ENCODE measurements at regions not wholly inside any gene's neighbourhood (a gene's known extent, or its start where the extent isn't known, plus 50 kb on each side); places are given as distances from the start of the nearest gene placed in this dataset.
A peak's percentile ranks its signal among the peaks of the same experiment; 100 is the strongest.

- FAIRE-seq (no peak), DNase-seq (ENCODE audit: insufficient read length, low spot score) (no peak)
These were observed 109.5 kb upstream of the LMO4 start for GRCh38 chr1:87219141-87219540.

GRCh38 chr1:87219626-87220025 lies 109.1 kb upstream of the LMO4 start:
- no peak for DNase-seq (ENCODE audit: insufficient read length, low spot score)
- no peak for FAIRE-seq

- no peak for FAIRE-seq
- DNase-seq (ENCODE audit: insufficient read length, low spot score): no peak
These were observed 107.7 kb upstream of the LMO4 start for GRCh38 chr1:87220993-87221392.

- no peak for DNase-seq (ENCODE audit: insufficient read length, low spot score)
- FAIRE-seq: no peak
These were observed 104.5 kb upstream of the LMO4 start for GRCh38 chr1:87224201-87224600.

- no peak for DNase-seq (ENCODE audit: insufficient read length, low spot score)
- FAIRE-seq: no peak
These were observed 103.5 kb upstream of the LMO4 start for GRCh38 chr1:87225171-87225570.

GRCh38 chr1:87226341-87226760 lies 102.3 kb upstream of the LMO4 start:
- no peak for DNase-seq (ENCODE audit: insufficient read length, low spot score)
- FAIRE-seq: peak; percentile 33

GRCh38 chr1:87227651-87228050 lies 101.0 kb upstream of the LMO4 start:
- no peak for FAIRE-seq

GRCh38 chr1:87230501-87230900 lies 98.2 kb upstream of the LMO4 start:
- no peak for FAIRE-seq
- DNase-seq (ENCODE audit: insufficient read length, low spot score): no peak

More at GRCh38 chr1:87227651-87228050, 101.0 kb upstream of the LMO4 start:
- DNase-seq (ENCODE audit: insufficient read length, low spot score): no peak

GRCh38 chr1:87231703-87232367 lies 96.8 kb upstream of the LMO4 start:
- no peak for FAIRE-seq
- no peak for DNase-seq (ENCODE audit: insufficient read length, low spot score)

- DNase-seq (ENCODE audit: insufficient read length, low spot score): no peak
- FAIRE-seq: no peak
These were observed 92.1 kb upstream of the LMO4 start for GRCh38 chr1:87236585-87236984.

GRCh38 chr1:87239997-87240605 lies 88.6 kb upstream of the LMO4 start:
- FAIRE-seq (no peak), DNase-seq (ENCODE audit: insufficient read length, low spot score) (no peak)

- FAIRE-seq (no peak), DNase-seq (ENCODE audit: insufficient read length, low spot score) (no peak)
These were observed 87.9 kb upstream of the LMO4 start for GRCh38 chr1:87240661-87241285.

GRCh38 chr1:87242445-87243185 lies 86.1 kb upstream of the LMO4 start:
- FAIRE-seq (no peak), DNase-seq (ENCODE audit: insufficient read length, low spot score) (no peak)

- DNase-seq (ENCODE audit: insufficient read length, low spot score): no peak
- FAIRE-seq: no peak
These were observed 85.1 kb upstream of the LMO4 start for GRCh38 chr1:87243573-87243972.

GRCh38 chr1:87246436-87246835 lies 82.2 kb upstream of the LMO4 start:
- DNase-seq (ENCODE audit: insufficient read length, low spot score): no peak

GRCh38 chr1:87249803-87250202 lies 78.9 kb upstream of the LMO4 start:
- DNase-seq (ENCODE audit: insufficient read length, low spot score) (no peak), FAIRE-seq (no peak)

More at GRCh38 chr1:87246436-87246835, 82.2 kb upstream of the LMO4 start:
- no peak for FAIRE-seq

- DNase-seq (ENCODE audit: insufficient read length, low spot score) (no peak), FAIRE-seq (no peak)
These were observed 78.3 kb upstream of the LMO4 start for GRCh38 chr1:87250336-87250735.

GRCh38 chr1:87252406-87252805 lies 76.3 kb upstream of the LMO4 start:
- no peak for DNase-seq (ENCODE audit: insufficient read length, low spot score)
- no peak for FAIRE-seq

- DNase-seq (ENCODE audit: insufficient read length, low spot score) (no peak), FAIRE-seq (no peak)
These were observed 66.0 kb upstream of the LMO4 start for GRCh38 chr1:87262688-87263087.

- no peak for DNase-seq (ENCODE audit: insufficient read length, low spot score)
- FAIRE-seq: no peak
These were observed 65.4 kb upstream of the LMO4 start for GRCh38 chr1:87263281-87263680.

- DNase-seq (ENCODE audit: insufficient read length, low spot score): no peak
- FAIRE-seq: no peak
These were observed 64.9 kb upstream of the LMO4 start for GRCh38 chr1:87263785-87264184.

All from GM19239 (cell line).